ENCODE measurements at regions not wholly inside any gene's neighbourhood (a gene's known extent, or its start where the extent isn't known, plus 50 kb on each side); places are given as distances from the start of the nearest gene placed in this dataset.
"Not testable (repeated sequence)": the region's sequence is repeated elsewhere in the genome, so short reads cannot be mapped to it uniquely, and the experiment has no call there.

DNA sequence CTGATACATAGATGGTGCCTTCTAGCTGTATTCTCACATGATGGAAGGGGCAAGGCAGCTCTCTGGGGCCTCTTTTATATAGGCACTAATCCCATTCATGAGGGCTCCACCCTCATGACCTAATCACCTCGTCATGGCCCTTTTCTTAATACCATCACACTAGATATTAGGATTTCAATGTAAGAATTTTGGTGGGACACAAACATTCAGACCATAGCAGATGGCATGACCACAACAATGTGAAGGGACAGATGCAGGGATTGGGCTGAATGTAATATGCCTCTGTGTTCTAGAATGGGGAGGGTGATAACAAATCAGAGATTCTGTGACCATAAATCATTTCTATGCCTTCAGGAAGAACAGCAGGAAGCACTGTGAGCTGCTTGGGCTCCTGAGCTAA lies 145.8 kb downstream of the LCA5 start:
- no peak for DNase-seq

DNA sequence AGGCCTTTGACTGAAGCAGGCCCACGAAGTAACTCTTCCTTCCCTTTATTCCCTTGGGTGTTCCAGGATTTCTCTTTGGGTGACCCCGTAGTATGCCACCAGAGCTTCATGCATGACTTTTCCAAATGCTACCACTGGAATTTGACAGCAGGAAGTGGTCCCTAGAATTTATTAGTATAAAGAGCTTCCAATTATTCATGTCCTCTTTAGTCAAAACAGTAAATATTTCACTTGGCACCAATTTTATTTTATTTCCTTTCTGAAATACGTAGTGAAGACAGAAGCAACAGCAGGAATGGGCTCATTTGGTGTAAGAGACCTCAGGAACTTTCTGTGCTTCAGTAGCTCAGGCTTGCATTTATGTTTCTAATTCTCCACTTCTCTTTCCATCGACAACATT lies 151.3 kb downstream of the LCA5 start:
- no peak for DNase-seq

DNA sequence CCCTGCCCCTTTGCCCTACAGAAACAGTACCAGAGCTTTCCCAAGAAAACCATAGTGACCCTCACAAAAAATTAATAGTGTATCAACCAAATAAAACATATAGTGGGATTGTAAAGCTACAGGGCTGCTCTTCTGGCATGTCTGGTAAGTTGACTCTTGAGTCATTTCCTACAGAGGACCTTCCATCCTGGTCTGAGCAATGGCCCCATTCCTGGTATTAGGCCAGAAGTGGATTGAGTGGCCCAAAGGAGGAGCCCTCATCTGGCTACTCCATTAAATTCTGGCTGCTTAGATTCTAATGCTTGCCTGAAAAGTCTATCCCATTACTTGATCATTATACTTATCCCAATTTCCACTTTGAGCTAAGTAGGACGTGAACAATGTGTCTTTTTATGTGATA lies 150.9 kb upstream of the HMGN3 start:
- no peak for DNase-seq

DNA sequence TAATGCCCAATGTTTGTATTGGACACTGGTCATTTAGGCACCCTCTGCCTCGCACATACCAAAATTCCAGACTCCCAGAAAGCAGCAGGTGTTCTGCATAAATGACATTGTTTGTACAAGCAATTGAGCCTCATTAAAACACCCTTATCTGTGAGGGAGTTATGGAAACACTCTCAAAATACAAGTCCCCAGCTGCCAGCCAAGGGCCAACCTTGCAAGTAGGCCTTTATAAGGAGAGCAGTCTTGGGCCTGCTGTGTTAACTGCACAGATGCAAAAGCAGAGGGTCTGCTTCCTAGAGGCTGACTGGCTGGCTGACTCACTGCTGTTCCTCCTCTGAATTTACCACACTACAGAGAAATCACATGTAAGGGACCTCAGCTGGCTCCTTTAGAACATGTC lies 150.4 kb upstream of the HMGN3 start:
- DNase-seq = no peak

DNA sequence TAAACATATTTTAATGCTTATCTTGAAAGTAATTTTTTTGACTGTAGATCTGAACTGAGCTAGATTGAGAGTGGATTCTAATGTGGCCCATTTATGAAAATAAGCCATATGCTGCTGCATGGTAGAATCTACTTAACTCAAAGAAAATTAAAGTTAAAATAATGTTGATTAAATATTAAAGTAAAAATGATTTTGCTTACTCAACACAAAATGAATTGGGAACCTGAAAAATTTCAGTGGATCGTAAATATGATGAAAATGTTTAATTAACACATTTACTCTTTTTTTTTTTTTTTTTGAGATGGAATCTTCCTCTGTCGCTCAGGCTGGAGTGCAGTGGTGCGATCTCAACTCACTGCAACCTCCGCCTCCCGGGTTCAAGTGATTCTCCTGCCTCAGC lies 144.5 kb upstream of the HMGN3 start:
- DNase-seq = no peak

DNA sequence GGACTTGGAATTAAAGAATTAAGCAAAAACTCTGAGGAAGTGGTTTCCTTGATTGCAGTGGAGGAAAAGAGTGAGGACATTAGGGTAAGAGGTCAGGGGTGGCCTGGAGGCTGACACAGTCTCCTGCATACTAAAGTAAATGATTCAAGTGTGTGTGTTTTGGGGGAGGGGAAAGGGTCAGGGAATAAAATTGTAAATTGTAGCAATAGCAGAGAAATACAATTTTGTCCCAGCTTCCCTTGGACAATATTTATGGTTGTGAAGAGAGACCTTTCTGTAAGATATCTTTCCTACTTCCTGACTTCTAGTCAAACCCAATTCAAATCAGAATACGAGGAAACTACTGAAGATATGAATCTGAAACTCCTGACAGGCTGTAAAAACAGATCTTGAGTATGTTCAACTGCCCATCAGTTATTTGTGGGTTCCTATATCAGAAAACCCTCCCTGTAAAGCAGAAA lies 143.4 kb upstream of the HMGN3 start:
- DNase-seq = no peak

DNA sequence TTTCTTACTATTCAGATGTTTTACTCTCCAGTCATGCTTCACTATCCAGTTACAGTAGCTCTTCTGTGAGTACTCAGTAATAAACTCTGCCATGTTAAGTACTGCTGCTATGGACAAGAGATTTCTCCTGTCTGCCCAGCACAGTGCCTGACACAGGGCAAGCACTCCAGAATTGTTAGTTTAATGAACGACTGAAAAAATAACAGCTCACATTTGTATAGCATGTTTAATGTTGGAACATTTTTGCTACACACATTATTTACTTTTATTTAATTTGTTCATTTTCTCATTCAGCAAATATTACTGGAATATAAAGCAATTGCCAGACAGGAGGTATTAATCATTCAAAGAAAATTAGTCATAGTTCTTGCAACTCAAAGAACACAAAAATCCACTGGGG lies 142.6 kb upstream of the HMGN3 start:
- DNase-seq = no peak

DNA sequence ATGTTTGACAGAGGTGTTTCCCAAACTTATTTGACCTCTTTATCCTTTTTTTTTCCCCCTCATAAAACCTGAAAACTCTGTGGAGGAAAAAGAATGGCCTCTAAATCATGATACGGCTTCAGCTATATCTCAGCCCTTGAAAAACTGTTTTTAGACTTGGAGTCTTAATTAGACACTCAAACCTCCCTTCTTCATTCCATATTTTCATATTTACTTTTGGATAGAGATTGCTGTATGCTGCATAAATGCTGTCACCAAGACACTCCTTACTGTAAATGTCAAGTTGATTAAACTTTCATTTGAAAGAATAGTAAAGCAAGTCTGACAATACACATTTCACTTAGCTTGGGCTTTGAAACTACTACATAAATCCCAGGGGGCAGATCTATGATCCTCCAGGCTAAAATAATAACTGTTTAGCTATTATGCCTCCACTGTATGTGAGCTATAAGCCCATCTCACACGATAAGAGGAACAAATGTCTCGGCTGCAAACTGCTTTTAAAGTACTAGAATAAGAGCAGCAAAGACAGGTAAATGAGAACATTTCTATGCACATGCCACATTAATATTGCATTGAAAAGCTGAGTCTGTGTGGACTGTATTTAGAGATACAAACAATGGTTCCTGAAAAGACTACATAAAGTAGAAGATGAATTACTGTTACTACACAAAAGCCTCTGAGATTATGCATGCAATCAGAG lies 141.3 kb upstream of the HMGN3 start:
- no peak for DNase-seq

DNA sequence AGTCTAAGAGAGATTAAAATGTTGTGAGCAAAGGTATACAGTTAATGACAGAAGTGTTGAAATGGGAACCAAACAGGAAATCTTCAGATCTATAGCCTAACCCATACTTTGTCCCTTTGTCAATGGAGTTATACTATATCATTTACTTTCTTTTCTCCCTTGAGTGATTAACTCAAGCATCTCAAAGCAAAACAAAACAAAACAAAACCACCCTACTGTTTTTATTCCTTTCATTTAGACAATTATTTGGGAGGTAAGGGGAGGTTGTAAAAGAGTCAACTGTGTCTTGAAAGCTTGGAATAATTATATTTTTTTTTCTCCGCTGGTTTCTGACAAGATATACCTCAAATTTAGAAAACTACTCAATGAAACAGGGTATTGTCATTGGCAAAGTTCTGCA lies 139.8 kb upstream of the HMGN3 start:
- no peak for DNase-seq

DNA sequence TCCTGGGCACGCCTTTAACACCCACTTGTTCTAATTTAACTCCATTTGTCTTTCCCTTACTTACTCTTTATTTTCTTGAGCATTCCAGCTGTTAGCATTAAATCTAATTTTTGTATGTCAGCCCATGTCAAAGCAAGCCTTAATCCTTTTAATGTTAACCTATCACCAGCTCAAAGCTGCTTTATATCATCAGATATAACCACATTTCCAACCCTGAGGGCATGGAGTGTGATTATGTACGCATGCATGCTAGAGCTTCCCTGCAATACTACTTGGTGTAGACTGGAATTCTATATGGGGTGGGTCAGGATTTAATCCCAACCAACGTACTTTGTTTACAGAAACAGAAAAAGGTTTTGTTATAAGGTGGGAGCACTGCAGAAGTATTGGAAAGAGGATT lies 139.4 kb upstream of the HMGN3 start:
- DNase-seq = no peak

DNA sequence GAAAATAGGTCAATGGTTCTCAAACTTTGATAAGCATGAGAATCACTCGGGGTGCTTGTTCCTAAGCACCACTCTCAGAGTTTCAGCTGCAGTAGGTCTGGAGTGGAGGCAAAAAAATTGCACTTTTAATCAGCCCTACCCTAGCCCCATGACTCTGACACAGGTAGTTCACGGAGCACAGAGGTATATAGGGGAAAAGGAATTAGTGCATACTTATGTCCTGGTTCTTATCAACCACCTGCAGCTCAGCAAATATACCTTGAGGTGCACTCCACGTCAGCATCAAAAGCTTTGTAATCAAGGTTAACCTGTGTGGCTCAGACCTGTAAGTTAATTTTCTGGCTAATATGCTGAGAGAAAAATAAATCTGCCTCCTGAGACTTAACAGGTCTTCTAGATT lies 138.8 kb upstream of the HMGN3 start:
- no peak for DNase-seq

DNA sequence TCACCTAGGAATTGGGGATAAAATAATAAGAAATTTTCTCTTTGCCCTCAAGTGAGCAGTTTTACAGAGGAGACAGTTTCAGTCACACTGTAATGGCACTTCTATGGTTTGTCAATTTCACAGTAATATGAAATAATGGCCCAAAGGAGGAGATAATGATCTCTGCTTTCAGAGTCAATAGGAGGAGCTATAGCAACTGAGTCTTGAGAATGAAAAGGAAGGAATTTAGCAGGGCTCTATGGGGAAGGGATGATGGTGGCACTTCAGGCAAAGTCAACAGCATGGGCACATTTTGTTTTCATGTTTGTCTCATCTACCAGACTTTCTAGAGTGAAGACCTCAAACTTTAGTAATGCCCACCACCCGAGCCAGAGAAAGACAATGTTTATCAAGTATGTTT lies 138.3 kb upstream of the HMGN3 start:
- DNase-seq = no peak

DNA sequence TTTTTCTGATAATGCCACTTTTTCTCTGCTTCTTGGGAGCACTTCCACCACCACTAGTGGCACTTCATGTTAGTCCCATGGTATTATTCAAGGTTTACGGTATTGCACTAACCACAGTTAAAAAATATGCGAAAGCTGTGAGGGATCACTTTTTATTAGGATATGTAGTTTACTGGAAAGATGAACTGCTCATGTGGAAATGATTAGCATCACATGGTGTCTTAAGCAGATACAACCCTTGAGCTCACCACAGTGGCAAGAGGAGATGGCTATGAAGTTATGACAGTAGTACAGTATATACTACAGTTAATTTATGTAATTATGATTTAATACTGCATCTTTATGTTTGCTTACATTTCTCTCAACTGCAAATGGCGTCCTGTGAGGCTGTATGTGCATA lies 134.5 kb upstream of the HMGN3 start:
- no peak for DNase-seq

DNA sequence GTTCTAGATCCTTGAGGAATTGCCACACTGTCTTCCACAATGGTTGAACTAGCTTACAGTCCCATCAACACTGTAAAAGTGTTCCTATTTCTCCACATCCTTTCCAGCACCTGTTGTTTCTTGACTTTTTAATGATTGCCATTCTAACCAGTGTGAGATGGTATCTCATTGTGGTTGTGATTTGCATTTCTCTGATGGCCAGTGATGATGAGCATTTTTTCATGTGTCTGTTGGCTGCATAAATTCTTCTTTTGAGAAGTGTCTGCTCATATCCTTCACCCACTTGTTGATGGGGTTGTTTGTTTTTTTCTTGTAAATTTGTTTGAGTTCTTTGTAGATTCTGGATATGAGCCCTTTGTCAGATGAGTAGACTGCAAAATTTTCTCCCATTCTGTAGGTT lies 129.0 kb upstream of the HMGN3 start:
- DNase-seq = not testable (repeated sequence)

DNA sequence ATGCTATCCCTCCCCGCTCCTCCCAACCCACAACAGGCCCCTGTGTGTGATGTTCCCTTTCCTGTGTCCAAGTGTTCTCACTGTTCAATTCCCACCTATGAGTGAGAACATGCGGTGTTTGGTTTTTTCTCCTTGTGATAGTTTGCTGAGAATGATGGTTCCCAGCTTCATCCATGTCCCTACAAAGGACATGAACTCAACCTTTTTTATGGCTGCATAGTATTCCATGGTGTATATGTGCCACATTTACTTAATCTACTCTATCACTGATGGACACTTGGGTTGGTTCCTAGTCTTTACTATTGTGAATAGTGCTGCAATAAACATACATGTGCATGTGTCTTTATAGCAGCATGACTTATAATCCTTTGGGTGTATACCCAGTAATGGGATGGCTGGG lies 126.6 kb upstream of the HMGN3 start:
- DNase-seq = not testable (repeated sequence)

DNA sequence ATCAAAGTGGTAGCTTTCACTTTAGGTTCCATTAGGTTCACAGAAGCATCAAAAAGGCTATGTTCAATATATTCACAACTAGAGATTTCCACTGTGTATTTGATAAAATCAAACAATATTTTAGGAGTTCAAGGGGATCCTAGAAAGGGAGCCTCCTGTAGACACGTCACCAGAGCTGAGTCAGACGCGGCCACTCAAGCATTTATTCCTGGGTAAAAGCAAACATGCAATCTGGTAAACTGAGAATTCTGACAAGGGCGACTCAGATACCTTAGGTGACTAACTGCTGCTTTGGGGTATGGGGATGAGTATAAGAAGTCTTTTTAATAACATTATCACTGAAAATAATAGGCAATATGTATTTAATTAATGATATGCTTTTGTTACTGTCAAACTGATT lies 118.7 kb upstream of the HMGN3 start:
- DNase-seq = no peak

DNA sequence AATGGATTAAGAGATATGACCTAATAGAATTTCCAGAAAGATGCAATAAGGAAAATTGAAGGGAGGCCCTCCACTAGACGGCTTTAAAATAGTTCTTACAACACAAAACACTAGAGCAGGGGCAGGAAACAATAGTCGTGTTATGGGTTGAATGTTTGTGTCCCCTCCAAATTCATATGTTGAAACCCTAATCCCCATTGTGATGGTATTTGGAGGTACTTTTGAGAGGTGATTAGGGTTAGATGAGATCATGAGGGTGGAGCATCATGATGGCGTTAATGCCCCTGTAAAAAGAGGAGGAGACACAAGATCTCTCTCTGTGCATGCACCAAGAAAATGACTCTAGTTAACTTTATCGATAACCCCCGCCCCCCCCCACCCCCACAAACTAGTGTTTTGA lies 104.0 kb upstream of the HMGN3 start:
- DNase-seq = no peak

DNA sequence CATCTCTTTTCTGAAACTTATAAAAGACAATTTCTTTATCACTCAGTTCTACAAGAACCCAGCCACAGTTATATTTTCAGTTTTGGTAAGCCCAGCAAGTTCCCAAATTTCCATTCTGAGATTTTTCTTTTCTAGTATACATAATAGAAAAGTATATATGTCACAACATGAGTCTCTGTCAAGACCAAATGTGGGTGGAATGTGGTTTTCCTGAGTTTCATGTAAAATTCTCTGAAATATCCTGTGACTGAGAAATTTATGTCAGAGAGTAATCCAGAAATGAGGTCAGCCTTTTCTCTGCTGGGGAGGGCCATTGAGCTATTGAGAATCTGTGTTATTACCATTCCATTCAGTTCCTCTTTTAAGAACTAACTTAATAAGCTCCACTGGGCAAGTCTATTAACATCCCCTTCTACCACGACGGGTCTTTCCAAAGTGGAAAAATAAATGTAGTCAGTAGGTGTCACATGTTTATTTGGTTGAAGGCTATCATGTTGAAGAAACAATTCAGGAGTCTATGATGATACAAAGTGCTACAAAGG lies 100.7 kb upstream of the HMGN3 start:
- DNase-seq = peak; percentile 35

DNA sequence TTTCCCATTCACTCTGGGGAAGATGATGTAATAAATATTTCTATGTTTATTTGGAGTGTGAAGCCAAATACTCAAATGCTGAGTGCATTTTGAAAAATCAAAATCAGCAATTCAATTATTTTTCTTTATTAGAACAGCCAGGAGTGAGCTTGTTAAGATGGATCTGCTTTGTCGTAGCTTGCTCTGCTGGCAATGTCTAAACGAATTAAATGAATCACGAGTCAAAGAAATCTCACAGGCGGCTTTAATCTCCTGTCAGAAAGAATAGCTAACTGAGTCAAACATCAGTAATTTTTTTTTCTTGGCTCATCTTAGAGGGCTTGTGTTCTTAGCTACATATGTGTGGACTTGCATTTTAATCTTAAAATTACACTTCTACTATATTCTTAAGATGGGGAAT lies 100.2 kb upstream of the HMGN3 start:
- DNase-seq = no peak

DNA sequence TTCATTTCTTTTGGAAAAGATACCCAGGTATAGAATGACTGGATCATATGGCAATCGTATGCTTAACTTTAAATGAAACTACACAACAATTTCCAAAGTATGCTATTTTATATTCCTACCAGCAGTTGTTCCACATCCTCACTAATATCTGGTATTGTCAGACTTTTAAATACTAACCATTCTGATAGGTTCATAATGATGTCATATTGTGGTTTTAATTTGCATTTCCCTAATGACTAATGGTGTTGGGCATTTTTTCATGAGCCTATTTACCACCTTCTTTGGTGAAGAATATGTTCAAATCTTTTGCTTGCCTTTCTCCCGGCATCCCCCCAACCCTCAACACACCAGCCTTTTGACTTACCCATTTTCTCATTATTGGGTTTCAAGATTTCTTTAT lies 96.2 kb upstream of the HMGN3 start:
- no peak for DNase-seq

DNA sequence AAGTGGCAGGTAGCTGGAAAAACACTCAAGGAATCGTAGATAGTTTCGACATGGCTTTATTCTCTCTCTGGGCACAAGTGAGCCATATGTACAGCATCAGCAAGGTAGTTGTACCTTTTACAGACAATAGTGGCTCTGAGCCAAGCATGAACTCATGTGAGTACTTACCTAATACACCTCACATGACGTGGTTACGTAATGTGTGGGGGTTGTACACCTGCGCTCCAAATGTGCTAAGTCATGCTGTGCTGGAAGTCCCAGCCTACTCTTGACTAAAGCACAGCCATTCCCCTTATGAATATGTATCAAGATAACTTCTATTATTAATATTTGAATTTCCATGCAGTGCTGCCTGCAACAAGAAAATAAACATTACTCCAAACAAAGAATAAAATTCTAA lies 78.8 kb upstream of the HMGN3 start:
- no peak for DNase-seq

DNA sequence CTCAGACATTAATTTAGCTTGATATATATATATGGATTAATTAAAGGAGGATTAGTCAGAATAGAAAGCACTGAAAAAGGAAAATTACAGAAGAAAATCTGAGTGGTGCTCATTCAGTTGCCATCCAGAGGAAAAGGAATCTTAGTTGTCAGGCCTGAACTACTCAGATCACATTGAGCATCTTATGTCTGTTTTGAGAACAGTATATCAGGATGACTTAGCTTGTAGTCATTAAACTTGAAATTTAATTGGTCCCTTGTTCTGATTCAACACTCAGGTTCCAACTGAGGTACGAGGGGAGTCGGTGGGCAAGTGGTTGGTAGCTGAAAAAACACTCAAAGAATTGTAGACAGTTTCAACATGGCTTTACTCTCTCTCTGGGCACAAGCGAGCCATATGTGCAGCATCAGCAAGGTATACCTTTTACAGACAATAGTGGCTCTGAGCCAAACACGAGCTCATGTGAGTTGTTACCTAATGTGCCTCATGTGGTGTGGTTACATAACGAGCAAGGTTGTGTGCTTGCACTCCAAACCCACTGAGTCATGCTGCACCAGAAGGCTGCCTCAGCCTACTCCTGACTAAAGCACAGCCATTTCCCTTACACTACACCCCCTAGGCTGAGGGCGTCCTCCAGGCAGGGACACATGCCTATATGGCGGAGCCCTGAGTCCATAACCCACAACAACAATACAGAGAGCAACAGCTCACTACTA lies 73.0 kb upstream of the HMGN3 start:
- DNase-seq = no peak

DNA sequence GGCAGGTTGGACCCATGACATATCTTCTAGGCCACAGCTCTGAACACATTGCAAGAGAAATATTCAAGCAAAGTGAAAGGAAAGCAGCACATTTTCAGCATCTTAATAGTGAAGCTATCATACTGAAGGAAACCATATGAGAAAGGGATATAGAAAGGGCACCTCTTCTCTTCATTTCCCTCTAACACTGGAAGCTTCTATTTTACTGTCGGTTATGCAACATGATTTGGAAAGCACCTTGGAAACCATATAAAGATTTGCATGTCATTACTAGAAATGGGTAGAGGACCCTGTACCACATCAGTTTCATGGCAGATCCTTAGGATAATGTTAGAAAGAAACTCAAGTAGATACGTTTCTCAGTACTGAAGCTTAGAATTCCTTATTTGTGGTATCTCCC lies 70.5 kb upstream of the HMGN3 start:
- DNase-seq = no peak

DNA sequence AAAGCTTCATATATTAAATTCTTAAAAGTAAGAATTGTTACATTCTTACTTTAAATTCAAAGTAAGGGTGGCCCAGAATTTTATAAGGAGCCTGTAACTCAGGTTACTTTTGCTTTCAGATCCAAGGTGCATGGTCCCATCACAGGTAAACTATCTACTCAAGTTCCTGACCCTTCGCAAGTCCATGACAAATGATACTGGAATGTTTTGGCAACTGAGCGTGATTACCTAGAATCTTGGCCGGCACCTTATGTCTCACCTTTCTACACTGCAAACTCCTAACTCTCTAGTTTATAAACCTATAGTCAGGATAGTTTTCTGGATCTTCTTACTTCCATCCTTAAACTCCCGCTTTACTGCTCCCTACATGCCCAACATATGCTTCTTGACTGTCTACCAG lies 67.9 kb upstream of the HMGN3 start:
- no peak for DNase-seq

DNA sequence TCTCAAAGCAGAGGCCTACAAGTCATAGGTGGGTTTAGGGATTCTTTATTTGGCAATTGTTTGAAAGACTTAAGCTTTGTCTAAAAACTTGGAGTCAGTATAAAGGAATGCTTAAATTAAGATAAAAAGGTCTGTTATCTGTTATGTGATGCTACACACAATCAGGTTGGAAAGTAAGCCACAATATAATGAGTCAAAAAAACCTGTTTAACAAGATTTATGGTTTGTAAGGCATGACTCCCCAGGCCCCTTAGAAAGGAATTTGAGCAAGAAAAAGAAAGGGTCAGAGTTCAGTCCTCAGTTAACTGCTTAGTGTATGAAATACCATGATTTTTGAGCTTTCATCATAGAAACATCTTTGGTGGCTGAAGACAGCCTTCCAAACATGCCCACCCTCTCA lies 66.8 kb upstream of the HMGN3 start:
- DNase-seq = no peak
